Endodermal cell (in vitro differentiated cells): ENCODE measurements at regions not wholly inside any gene's neighbourhood (a gene's known extent, or its start where the extent isn't known, plus 50 kb on each side); places are given as distances from the start of the nearest gene placed in this dataset.

Source experiments
- DNase-seq: peaks from one replicate; pipeline ENCODE4 v3.0.0-alpha.2; 2017
- H3K27ac ChIP-seq: 2 replicates; pipeline ENCODE4 v1.5.1; 2013; ENCODE audit warnings: mild to moderate bottlenecking, low read depth, low read length, moderate library complexity
- H3K27me3 ChIP-seq: 2 replicates; pipeline ENCODE4 v1.6.1; 2013; ENCODE audit warnings: mild to moderate bottlenecking, low read length, moderate library complexity; ENCODE audit not compliant: insufficient read depth, control insufficient read depth, poor library complexity, severe bottlenecking
- H3K36me3 ChIP-seq: 2 replicates; pipeline ENCODE4 v1.7.0; 2013; ENCODE audit warnings: mild to moderate bottlenecking, low read length, moderate library complexity; ENCODE audit not compliant: control insufficient read depth, insufficient read depth
- H3K4me1 ChIP-seq: one replicate; pipeline ENCODE4 v1.7.0; 2013; ENCODE audit warnings: low read length; ENCODE audit not compliant: control insufficient read depth, insufficient read depth
- H3K4me3 ChIP-seq: 2 replicates; pipeline ENCODE4 v1.5.1; 2013; ENCODE audit warnings: mild to moderate bottlenecking, low read length, moderate library complexity
- H3K9ac ChIP-seq: 2 replicates; pipeline ENCODE4 v1.6.1; 2013; ENCODE audit warnings: mild to moderate bottlenecking, low read length, moderate library complexity; ENCODE audit not compliant: poor library complexity, severe bottlenecking; ENCODE audit errors: extremely low read depth
- H3K9me3 ChIP-seq: 2 replicates; pipeline ENCODE4 v1.6.1; 2013; ENCODE audit warnings: mild to moderate bottlenecking, low read length, moderate library complexity; ENCODE audit not compliant: control insufficient read depth
- H3K27ac Mint-ChIP-seq: 2 replicates; pipeline ENCODE4 v1.8.0; 2020; ENCODE audit warnings: mixed read lengths
- H3K27me3 Mint-ChIP-seq: 2 replicates; pipeline ENCODE4 v1.8.0; 2021; ENCODE audit warnings: mild to moderate bottlenecking, mixed read lengths; ENCODE audit not compliant: insufficient read depth
- H3K36me3 Mint-ChIP-seq: 2 replicates; pipeline ENCODE4 v1.8.0; 2020; ENCODE audit warnings: low read depth, mixed read lengths
- H3K4me1 Mint-ChIP-seq: 2 replicates; pipeline ENCODE4 v1.8.0; 2020; ENCODE audit warnings: mixed read lengths
- H3K4me3 Mint-ChIP-seq: 2 replicates; pipeline ENCODE4 v1.8.0; 2020; ENCODE audit warnings: mild to moderate bottlenecking, moderate library complexity, mixed read lengths
- H3K9me3 Mint-ChIP-seq: 2 replicates; pipeline ENCODE4 v1.8.0; 2020; ENCODE audit warnings: mild to moderate bottlenecking, mixed read lengths
- CTCF ChIP-seq: fragments of 200-600 bp; sonication (generic); conservative IDR thresholded peaks from 2 replicates; pipeline ENCODE4 v1.5.0; 2021; ENCODE audit warnings: antibody characterized with exemption, mild to moderate bottlenecking
- WGBS, 2 experiments: methylation state at CpG; one replicate each; pipeline versions ENCODE4 v1.1.5 to v1.1.7; 2013; ENCODE audit warnings: missing lambda C conversion rate in 2 of 2, mixed read lengths in 1 of 2; ENCODE audit not compliant: insufficient coverage in 1 of 2, insufficient read length in 1 of 2; 5-methylcytosine and 5-hydroxymethylcytosine counted together

GRCh38 chr13:48839171-48839570 is 136.5 kb upstream of the FNDC3A start:
- Mint-ChIP-seq H3K36me3 (peaks cover 5% of the 10 kb centered on the region), H3K9me3 (peaks cover 21% of the 10 kb centered on the region), H3K27ac (no peak overlapping the region), H3K4me3 (no peak overlapping the region), H3K4me1 (peaks cover 46% of the 10 kb centered on the region), H3K27me3 (no peaks in the 10 kb centered on the region)
- WGBS, 2 experiments, result 94% methylated on average over 3 of the region's 3 CpGs; no CpG with 5 or more reads in 1 of the 2 experiments
- Histone ChIP-seq H3K4me3 (no peak overlapping the region), H3K27me3 (no peaks in the 10 kb centered on the region), H3K9me3 (peaks cover 10% of the 10 kb centered on the region), H3K27ac (no peak overlapping the region), H3K9ac (no peak overlapping the region), H3K4me1 (peaks cover 4% of the 10 kb centered on the region), H3K36me3 (no peaks in the 10 kb centered on the region)
- no peak for TF ChIP-seq CTCF
- no peak for DNase-seq

DNA sequence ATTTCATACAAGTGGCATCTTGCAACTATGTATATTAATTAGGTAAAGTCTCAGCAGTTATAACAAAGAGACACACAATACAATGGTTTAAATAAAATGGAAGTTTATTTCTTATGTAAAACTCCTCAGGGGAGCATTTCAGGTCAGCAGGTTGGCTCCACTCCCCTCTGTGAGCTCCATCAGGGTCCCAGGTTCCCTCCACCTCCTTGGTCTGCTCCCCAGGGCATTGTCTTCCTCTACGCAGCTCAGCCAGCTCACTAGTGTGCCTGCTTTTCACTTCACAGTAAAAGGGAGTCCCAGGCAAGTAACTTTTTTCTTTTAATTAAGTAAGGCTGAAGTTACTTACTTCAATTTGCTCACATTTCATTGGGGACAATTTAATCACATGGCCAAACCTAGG is 135.3 kb upstream of the FNDC3A start:
- Histone ChIP-seq H3K9ac (no peak overlapping the region), H3K4me1 (peaks cover 4% of the 10 kb centered on the region), H3K27ac (no peak overlapping the region), H3K9me3 (peaks cover 4% of the 10 kb centered on the region), H3K4me3 (no peak overlapping the region), H3K27me3 (no peaks in the 10 kb centered on the region), H3K36me3 (no peaks in the 10 kb centered on the region)
- H3K27me3 Mint-ChIP-seq, result no peaks in the 10 kb centered on the region
- H3K27ac Mint-ChIP-seq, result no peak overlapping the region
- H3K36me3 Mint-ChIP-seq, result peaks cover 4% of the 10 kb centered on the region
- no peak for DNase-seq
- peaks cover 11% of the 10 kb centered on the region for H3K9me3 Mint-ChIP-seq
- H3K4me1 Mint-ChIP-seq, result peaks cover 46% of the 10 kb centered on the region
- no peak for TF ChIP-seq CTCF
- 78% methylated on average over 1 of the region's 1 CpG; no CpG with 5 or more reads in 1 of the 2 experiments for WGBS, 2 experiments
- H3K4me3 Mint-ChIP-seq, result no peak overlapping the region

DNA sequence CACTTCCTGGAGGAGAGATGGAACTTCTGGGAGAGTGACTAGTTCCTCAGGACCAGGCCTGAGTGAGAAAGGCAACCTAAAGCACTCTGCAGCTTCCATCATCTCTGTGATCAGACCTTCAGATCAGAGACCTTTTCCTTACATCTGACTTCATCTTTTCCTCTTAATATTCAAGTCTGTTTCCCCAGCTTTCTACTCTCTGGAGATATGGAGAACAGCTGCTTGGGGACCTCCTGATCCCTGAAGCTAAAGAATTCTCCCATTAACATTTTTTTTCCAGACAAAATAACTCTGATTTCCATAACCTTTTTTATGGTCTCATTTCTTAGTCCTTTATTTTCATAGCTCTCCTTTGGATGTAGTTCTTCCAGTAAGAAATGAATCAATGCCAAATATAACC is 133.4 kb upstream of the FNDC3A start:
- H3K9me3 Mint-ChIP-seq, result no peaks in the 10 kb centered on the region
- no peaks in the 10 kb centered on the region for H3K27me3 Mint-ChIP-seq
- Histone ChIP-seq H3K4me1 (peaks cover 4% of the 10 kb centered on the region), H3K9me3 (no peaks in the 10 kb centered on the region), H3K27ac (no peak overlapping the region), H3K9ac (no peak overlapping the region), H3K36me3 (no peaks in the 10 kb centered on the region), H3K4me3 (no peak overlapping the region), H3K27me3 (no peaks in the 10 kb centered on the region)
- no peak for TF ChIP-seq CTCF
- H3K27ac Mint-ChIP-seq, result no peak overlapping the region
- no peaks in the 10 kb centered on the region for H3K36me3 Mint-ChIP-seq
- H3K4me3 Mint-ChIP-seq, result no peak overlapping the region
- no peak for DNase-seq
- peaks cover 54% of the 10 kb centered on the region for H3K4me1 Mint-ChIP-seq
